ENCODE measurements at regions not wholly inside any gene's neighbourhood (a gene's known extent, or its start where the extent isn't known, plus 50 kb on each side); places are given as distances from the start of the nearest gene placed in this dataset.
"Not testable (repeated sequence)": the region's sequence is repeated elsewhere in the genome, so short reads cannot be mapped to it uniquely, and the experiment has no call there.

- TF ChIP-seq CTCF (conservative IDR thresholded peaks at IDR 0.05; ENCODE audit: low read length); EZH2phosphoT487 (IDR thresholded peaks at IDR 0.05; ENCODE audit: borderline replicate concordance, low read depth, low read length): not testable (repeated sequence)
These were observed 58.4 kb upstream of the PPIAL4F start for GRCh38 chr1:144534286-144534685.
